Nephron progenitor cell (in vitro differentiated cells): ENCODE measurements at regions not wholly inside any gene's neighbourhood (a gene's known extent, or its start where the extent isn't known, plus 50 kb on each side); places are given as distances from the start of the nearest gene placed in this dataset.

Experiments used
- DNase-seq: peaks from one replicate; pipeline ENCODE4 v3.0.0; 2021
- H3K27ac Mint-ChIP-seq: 2 replicates; pipeline ENCODE4 v1.8.0; 2021; ENCODE audit warnings: mild to moderate bottlenecking, moderate library complexity, mixed read lengths
- H3K27me3 Mint-ChIP-seq: 2 replicates; pipeline ENCODE4 v1.8.0; 2021; ENCODE audit warnings: mild to moderate bottlenecking, low read depth, mixed read lengths; ENCODE audit not compliant: poor library complexity
- H3K36me3 Mint-ChIP-seq: 2 replicates; pipeline ENCODE4 v1.8.0; 2021; ENCODE audit warnings: low read depth, mixed read lengths
- H3K4me1 Mint-ChIP-seq: 2 replicates; pipeline ENCODE4 v1.8.0; 2021; ENCODE audit warnings: mixed read lengths
- H3K4me3 Mint-ChIP-seq: 2 replicates; pipeline ENCODE4 v1.8.0; 2021; ENCODE audit warnings: mild to moderate bottlenecking, moderate library complexity, mixed read lengths
- H3K9me3 Mint-ChIP-seq: 2 replicates; pipeline ENCODE4 v1.8.0; 2021; ENCODE audit warnings: mild to moderate bottlenecking, moderate library complexity, mixed read lengths
- TF ChIP-seq, protein P1 (sequence below): fragments of 200-600 bp; sonication (generic); IDR thresholded peaks from 2 replicates; pipeline ENCODE4 v1.5.0; 2021; ENCODE audit warnings: antibody characterized with exemption

DNA sequence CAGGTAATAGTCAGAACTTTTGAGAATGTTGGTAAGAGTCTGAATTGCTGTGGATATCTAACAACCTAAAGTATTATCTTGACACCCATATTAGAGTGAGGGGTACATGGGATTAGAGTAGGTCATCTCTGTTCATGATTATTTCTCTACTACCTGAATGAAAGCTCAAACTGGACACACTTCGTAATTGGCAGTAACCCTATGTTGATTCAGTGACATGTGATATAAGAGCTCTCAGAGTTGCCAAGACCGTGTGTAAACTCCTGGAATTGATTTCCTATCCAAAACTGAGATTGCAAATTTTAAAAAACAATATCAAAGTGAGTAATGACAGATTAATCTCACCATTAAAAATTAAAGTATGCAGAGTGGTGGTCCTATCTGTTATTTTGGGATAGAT is 214.8 kb upstream of the ARHGEF26 start:
- TF ChIP-seq, protein P1, sequence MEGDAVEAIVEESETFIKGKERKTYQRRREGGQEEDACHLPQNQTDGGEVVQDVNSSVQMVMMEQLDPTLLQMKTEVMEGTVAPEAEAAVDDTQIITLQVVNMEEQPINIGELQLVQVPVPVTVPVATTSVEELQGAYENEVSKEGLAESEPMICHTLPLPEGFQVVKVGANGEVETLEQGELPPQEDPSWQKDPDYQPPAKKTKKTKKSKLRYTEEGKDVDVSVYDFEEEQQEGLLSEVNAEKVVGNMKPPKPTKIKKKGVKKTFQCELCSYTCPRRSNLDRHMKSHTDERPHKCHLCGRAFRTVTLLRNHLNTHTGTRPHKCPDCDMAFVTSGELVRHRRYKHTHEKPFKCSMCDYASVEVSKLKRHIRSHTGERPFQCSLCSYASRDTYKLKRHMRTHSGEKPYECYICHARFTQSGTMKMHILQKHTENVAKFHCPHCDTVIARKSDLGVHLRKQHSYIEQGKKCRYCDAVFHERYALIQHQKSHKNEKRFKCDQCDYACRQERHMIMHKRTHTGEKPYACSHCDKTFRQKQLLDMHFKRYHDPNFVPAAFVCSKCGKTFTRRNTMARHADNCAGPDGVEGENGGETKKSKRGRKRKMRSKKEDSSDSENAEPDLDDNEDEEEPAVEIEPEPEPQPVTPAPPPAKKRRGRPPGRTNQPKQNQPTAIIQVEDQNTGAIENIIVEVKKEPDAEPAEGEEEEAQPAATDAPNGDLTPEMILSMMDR = no peak

DNA sequence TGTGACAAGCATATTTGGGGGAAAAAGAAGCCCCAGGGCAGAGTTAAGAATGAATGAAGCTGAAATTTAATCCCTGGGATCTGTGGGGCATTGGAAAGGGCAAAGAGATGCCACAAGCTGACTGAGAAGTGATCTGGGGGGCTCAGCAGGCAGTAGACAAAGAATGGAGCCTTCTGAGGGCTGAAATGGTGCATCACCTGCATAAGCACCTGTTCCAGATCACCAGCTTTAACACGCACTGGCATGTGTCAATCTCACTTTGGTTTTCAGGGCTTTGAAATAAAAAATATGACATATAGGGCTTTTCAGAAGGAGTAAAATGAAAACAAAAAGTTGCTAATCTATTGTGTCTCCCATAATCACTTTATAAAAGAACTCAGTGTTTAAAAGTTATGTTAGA is 210.8 kb upstream of the ARHGEF26 start:
- Mint-ChIP-seq H3K27ac (no peak overlapping the region), H3K4me3 (no peak overlapping the region), H3K4me1 (no peaks in the 10 kb centered on the region), H3K27me3 (no peaks in the 10 kb centered on the region), H3K36me3 (no peaks in the 10 kb centered on the region), H3K9me3 (no peaks in the 10 kb centered on the region)
- no peak for DNase-seq
- TF ChIP-seq, protein P1 = no peak

More for the DNA sequence above, 214.8 kb upstream of the ARHGEF26 start:
- H3K4me3 Mint-ChIP-seq = no peak overlapping the region
- no peaks in the 10 kb centered on the region for H3K9me3 Mint-ChIP-seq
- no peaks in the 10 kb centered on the region for H3K36me3 Mint-ChIP-seq
- H3K4me1 Mint-ChIP-seq = no peaks in the 10 kb centered on the region
- no peak for DNase-seq
- H3K27me3 Mint-ChIP-seq = no peaks in the 10 kb centered on the region
- H3K27ac Mint-ChIP-seq = no peak overlapping the region

- Mint-ChIP-seq H3K36me3 (no peaks in the 10 kb centered on the region), H3K27me3 (no peaks in the 10 kb centered on the region), H3K4me1 (no peaks in the 10 kb centered on the region), H3K4me3 (no peak overlapping the region), H3K9me3 (peaks cover 2% of the 10 kb centered on the region), H3K27ac (no peak overlapping the region)
- DNase-seq = no peak
- TF ChIP-seq, protein P1 = no peak
Observed at GRCh38 chr3:153911116-153911515, 210.1 kb upstream of the ARHGEF26 start.

- peaks cover 17% of the 10 kb centered on the region for H3K9me3 Mint-ChIP-seq
- TF ChIP-seq, protein P1 = no peak
- no peak for DNase-seq
- peaks cover 5% of the 10 kb centered on the region for H3K4me1 Mint-ChIP-seq
- no peaks in the 10 kb centered on the region for H3K36me3 Mint-ChIP-seq
- no peaks in the 10 kb centered on the region for H3K27me3 Mint-ChIP-seq
- H3K4me3 Mint-ChIP-seq = no peak overlapping the region
- H3K27ac Mint-ChIP-seq = no peak overlapping the region
Observed at GRCh38 chr3:153919773-153920172, 201.4 kb upstream of the ARHGEF26 start.

GRCh38 chr3:153921826-153922225 is 199.4 kb upstream of the ARHGEF26 start:
- Mint-ChIP-seq H3K27ac (no peak overlapping the region), H3K27me3 (peaks cover 3% of the 10 kb centered on the region), H3K9me3 (peaks cover 10% of the 10 kb centered on the region), H3K36me3 (no peaks in the 10 kb centered on the region), H3K4me1 (peaks cover 5% of the 10 kb centered on the region), H3K4me3 (no peak overlapping the region)
- no peak for DNase-seq
- TF ChIP-seq, protein P1 = no peak

DNA sequence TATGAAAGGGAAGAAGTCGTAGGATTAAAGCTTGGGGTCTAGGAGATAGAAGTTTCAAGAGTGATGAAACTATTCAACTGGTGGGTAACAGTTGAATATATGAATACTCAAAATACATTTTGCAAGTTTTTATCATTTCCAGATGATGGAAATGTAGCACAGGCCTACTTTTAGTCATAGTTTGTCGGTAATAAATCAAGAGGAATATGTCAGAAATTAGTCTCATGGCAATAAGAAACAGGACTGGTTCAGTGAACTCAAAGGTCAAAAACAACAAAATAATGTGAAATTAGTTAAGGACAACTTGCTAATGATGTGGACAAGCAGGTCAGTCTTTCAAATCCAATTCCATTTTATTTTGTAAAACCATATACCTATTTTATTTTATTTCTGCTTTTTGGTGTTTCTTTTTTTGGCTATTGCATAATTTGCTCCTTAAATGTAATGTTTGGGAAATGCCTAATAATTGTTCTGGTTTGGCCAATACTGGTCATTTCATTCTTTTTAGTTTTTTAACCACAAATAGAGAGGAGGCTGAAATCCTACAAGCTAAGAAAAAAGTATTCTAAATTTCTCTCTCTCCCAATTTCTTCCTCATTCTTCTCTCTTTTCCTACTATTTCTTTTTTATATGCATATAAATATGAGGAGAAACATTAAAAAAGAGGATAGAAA is 195.2 kb upstream of the ARHGEF26 start:
- Mint-ChIP-seq H3K36me3 (no peaks in the 10 kb centered on the region), H3K4me3 (no peak overlapping the region), H3K27me3 (peaks cover 10% of the 10 kb centered on the region), H3K9me3 (peaks cover 3% of the 10 kb centered on the region), H3K4me1 (peaks cover 10% of the 10 kb centered on the region), H3K27ac (no peak overlapping the region)
- TF ChIP-seq, protein P1 = no peak
- DNase-seq = no peak
